Fibroblast of upper back skin (primary cell): ENCODE measurements at regions not wholly inside any gene's neighbourhood (a gene's known extent, or its start where the extent isn't known, plus 50 kb on each side); places are given as distances from the start of the nearest gene placed in this dataset.

Source experiments
- DNase-seq: peaks from one replicate; pipeline ENCODE4 v3.0.0-alpha.2; 2013

DNA sequence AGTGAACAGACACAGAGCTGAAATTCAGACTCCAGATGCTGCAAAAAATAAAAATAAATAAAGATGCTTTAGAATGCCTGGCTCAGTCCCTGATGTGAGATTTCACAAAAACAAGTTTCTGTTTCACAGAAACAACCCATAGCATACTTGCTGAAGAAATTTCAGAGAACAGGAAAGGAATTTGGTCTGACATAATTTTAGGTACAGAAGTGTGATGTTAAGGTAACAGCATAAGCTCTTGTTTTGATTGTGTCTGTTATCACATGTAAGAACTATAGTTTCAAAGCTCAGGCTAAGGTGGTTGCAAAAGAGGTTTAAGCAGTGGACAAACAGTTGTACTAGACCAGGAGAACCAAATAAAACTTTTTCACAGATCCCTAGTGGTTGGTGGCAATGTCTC is 152.1 kb downstream of the PTGER3 start:
- DNase-seq: no peak

DNA sequence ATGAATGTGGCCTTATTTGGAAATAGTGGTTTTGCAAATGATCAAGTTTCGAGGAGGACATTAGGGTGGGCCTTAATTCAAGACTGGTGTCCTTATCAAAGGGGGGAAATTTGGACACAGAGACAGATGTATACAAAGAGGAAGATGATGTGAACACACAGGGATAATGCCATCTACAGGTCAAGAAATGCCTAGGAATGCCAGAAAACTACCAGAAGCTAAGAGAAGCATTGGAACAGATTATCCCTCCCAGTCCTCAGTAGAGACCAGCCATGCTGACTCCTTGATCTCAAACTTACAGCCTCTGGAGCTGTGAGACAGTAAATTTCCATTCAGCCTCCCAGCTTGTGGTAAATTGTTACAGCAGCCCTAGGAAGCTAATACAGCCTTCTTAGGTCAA is 151.4 kb downstream of the PTGER3 start:
- peak; percentile 7 for DNase-seq

DNA sequence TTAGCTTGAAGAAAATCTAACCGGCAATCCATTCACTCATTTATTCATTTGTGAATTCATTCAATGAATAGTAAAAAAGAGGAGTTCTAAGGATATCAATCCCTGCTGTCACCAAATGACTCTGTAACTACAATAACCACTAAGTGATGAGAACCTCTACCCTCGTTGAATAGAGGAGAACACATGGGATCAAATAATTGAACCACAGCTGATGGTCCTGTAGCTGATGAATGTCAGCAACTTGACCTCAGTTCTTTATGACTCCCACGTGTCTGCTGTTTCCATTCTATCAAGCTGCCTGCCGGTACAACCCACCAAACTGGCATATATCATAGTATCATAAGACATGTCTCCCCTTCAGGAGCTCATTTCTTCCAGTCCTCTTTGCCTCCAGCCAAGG is 150.3 kb downstream of the PTGER3 start:
- DNase-seq: no peak

DNA sequence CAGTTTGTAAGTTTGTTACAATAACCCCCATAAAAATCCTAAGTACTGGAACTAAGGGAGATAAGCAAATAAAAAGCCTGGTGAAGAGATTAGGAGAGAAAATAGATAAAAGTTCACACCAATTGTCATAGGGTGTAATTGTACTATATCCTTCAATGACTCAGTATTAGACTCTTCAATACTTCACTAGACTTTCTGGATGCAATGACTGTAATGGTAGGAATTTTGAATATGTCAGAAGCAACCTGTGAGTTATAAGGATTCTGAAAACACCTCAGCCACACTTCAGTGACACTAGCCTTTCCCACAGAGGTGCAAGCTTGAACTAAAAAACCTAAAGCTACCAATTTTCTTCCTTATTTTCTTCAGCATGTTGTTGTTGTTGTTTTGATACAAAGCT is 147.9 kb downstream of the PTGER3 start:
- DNase-seq: no peak

DNA sequence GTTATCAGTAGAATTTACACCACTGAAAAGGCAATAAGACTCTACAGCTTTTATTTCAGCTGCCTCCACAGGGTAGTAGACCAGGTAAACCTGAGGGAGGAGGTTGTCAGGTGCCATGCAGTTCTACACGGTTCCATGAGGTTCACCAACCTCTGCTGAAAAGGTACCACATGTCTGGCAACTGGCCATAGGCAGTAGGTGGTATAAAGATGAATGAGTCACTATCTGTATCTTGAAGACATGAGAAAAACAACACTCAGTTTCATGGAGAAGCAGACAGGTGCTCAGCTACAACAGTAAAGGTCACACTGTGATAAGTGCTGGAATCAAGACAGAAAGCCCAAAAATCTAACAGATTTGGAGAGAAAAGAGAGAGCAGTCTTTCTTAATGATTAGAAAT is 145.4 kb downstream of the PTGER3 start:
- DNase-seq: no peak

DNA sequence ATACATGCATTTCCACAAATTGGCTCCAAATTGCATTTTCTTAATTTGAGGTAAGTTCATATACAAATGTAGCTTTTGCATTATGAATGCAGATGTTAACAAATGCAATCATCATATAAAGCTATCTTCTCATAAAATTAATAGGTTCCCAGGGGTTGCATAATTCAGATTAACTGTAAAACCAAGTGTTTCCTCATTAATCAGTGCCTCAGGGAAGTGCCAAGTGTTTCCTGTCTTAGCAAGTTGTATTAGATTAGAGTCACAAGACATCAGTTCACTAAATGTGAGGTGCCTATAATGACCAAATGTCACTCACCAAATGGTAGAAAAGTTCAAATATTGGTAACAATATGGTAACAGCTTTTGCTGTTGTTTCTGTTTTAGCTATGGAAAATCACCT is 140.8 kb downstream of the PTGER3 start:
- no peak for DNase-seq

DNA sequence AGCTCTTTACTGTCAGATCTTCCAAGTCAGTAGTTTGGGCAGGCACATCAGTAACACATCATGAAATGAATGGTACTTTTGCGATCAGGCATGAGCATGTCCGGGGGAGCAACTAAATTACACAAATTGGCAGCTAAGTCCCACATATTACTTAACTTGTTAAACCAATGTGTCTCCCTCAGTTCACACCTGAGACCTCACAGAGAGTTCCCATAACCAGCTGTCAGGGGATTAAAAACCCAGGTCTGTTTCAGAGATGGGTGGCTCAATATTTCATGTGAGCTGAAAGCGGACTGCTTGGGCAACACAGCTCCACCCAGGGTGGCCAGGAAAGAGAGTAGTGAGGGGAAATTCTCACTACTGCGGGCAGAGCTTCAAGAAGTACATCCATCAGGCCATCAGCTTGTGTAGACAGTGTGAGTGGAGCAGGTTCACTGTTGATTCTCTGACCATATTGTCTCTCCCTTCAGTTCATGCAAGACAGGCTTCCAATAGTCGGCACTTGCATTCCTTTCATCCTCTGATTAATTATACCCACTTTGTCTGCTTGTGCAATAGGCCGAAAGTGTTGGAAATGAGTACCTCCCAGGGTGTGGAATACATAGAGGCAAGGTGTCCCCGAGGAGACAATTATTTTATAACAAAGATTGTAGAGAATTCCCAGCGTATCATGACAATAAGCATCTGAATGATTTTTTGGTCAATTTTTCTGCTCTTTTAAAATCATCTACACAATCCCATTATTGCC is 139.9 kb downstream of the PTGER3 start:
- DNase-seq: no peak

DNA sequence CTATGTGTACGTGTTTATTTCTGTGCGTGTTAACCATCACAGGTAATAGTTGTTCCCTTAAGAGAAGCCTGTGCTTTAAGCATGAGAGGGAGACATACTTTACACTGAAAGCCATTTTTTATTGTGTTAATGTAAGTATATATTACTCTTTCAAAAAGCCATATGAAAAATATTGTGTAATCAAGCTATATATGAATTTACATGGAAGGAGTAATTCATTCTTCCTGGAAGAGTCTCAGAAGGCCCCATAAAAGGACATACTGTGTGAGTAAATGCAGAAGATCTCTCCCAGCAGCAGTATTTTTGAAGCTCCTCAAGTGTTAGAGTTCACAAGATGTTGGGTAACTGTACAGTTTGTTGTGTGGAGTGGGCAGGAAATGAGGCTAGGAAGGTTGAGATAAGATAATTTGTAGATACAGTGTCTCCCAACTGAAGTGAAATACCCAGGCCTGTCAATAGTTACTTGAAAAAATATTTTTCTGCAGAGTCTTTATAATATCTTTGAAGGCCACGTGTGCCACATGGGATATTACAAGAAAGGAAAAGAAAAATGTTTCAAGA is 138.3 kb downstream of the PTGER3 start:
- no peak for DNase-seq

DNA sequence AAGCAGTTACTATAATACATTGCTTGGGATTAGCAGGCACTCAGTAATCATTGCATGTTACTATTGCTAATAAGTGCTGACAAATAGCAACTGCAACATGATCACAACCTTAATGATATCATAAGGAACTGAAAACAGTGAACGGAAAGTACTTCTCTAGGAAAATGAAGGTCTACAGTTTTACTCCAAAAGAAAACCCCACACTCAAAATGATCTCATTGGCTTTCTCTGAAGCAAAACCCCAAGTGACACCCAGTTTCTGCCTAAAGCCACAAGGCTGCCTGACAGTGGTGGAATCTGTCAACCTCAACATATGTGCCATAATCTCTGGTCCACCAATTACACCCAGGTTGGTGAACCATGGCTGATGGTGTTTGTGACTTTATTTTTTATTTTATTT is 137.6 kb downstream of the PTGER3 start:
- DNase-seq: no peak

DNA sequence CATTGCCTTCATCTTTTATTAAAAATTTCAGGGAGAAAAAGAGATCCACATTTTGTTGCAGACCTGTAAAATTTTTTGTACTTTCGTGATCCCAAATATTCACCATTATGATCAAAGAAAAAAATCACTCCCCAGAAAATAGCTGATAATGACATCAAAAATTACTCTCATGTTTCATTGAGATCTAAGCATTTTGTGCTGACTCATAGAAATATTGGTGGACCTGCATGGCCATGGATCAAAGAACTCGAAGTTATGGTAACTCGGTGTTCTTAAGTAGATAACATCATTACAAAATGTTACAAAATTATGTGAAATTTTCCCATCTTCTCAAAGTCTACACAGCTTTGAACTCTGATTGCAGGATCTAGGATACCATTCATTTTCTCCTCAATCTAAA is 135.8 kb downstream of the PTGER3 start:
- DNase-seq: no peak

DNA sequence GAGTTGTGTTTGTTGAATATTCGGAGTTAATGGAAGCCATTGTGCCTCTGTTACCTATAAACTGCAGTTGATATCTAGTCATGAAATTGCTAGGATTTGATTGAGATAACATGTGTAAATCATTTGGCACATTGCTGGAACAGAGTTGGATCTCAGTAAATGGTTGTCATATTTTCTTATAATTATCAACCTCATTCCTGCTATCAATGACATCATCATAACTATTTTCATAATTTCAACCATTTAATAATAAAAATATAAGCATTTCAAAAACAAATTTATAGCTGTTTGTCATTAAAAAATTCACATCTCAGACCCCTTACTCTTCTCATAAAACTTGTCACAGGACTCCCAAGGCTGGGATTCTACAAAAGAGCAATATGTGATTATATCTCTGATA is 133.4 kb downstream of the PTGER3 start:
- no peak for DNase-seq

DNA sequence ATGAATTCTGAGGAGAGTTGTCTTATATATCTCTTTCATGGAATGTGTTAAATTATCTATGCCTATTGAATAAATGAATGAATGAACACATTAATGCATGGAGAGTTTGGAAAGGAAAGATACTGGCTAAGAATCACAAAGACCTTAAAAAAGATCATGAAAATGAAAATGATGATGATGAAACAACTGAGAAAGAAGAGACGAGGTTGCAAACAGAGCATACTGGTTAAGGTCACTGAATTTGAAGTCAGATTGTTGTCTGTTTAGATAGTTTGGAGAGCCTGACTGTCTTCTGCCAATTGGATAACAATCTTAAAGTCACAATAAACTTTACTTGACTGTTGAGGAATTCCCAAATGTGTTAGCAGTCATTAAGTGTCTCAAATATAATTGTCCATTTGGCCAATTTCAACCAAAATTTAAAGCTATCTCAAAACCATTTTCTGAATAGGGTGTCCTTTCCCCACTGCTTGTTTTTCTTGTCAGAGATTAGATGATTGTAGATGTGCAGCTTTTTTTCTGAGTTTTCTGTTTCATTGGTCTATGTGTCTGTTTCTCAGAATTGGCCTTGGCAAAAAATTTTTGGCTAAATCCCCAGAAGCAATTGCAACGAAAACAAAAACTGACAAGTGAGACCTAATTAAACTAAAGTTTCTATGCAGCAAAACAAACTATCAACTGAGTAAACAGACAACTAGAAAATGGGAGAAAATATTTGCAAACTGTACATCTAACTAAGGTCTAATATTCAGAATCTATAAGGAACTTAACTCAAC is 132.2 kb downstream of the PTGER3 start:
- no peak for DNase-seq

DNA sequence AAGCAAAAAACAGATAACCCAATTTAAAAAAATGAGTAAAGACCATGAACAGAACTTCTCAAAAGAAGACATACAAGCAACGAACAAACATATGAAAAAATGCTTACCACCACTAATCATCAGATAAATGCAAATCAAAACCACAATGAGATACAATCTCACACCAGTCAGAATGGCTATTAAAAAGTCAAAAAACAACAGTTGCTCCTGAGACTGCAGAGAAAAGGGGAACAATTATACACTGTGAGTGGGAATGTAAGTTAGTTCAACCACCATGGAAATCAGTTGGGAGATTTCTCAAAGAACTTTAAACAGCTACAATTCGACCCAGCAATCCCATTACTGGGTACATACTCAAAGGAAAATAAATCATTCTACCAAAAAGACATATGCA is 131.6 kb downstream of the PTGER3 start:
- DNase-seq: no peak

DNA sequence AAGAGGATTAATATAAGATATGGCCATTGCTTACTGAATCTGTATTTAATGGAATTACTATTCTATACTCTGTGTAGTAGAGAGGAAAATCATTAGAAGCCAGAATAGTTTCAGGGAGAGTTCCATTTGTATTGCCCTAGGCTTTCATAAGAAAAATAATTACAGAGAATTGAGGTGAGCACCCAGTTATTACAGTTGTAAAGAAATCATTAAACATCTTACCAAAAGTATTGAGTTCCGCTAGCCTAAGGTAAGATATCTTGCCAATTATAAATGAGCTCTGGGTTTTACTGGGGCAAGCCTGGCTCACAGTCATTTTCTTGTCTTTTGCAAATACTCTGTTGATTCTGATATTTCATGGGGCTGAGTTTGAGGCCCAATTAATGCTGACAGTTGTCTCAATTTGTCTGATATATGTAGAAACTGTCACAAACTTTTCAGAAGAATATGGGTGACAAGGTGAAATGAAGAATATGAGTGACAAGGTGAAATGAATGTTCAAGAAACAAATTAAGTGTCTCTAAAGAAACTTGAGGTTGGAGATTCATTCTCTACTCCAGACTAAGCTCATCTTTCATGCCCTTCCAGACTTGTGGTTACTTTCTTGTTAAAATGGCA is 127.8 kb downstream of the PTGER3 start:
- DNase-seq: no peak
